Uterus (tissue), 3 donors: ENCODE measurements at regions not wholly inside any gene's neighbourhood (a gene's known extent, or its start where the extent isn't known, plus 50 kb on each side); places are given as distances from the start of the nearest gene placed in this dataset.
A peak's percentile ranks its signal among the peaks of the same experiment; 100 is the strongest.

Experiments
- DNase-seq, 2 donors: peaks; one replicate each; pipeline ENCODE4 v3.0.0-alpha.2; 2019 to 2020
- H3K27ac ChIP-seq, 2 donors: fragments of 200-600 bp; sonication (generic); 1 replicate in 1 of 2; 2 replicates in 1 of 2; pipeline ENCODE4 v1.5.1; 2016 to 2018
- H3K27me3 ChIP-seq, 2 donors: fragments of 200-600 bp; sonication (generic); one replicate each; pipeline ENCODE4 v1.5.1; 2018 to 2019; ENCODE audit warnings: control low read depth in 1 of 2
- H3K36me3 ChIP-seq, 2 donors: fragments of 200-600 bp; sonication (generic); one replicate each; pipeline ENCODE4 v1.5.1; 2019; ENCODE audit warnings: control low read depth in 1 of 2
- H3K4me1 ChIP-seq, 2 donors: fragments of 200-600 bp; sonication (generic); one replicate each; pipeline ENCODE4 v1.5.1; 2018 to 2019; ENCODE audit warnings: control low read depth in 1 of 2
- H3K4me3 ChIP-seq, 2 donors: fragments of 200-600 bp; sonication (generic); 1 replicate in 1 of 2; 2 replicates in 1 of 2; pipeline ENCODE4 v1.5.1; 2018 to 2019; ENCODE audit warnings: mild to moderate bottlenecking in 1 of 2
- H3K9me3 ChIP-seq, 2 donors: fragments of 200-600 bp; sonication (generic); one replicate each; pipeline ENCODE4 v1.5.1; 2019; ENCODE audit warnings: control low read depth in 1 of 2
- POLR2A ChIP-seq, 2 donors: fragments of 450-650 bp; IDR thresholded peaks; one replicate each; pipeline ENCODE4 v1.6.1; 2016; ENCODE audit warnings: antibody characterized with exemption in 2 of 2, mild to moderate bottlenecking in 1 of 2, moderate library complexity in 1 of 2
- intact Hi-C: fragments of 100-400 bp; cut with DNase I; formaldehyde crosslinking; loops from one replicate; pipeline ENCODE4 v1.15.1; 2023; ENCODE audit warnings: low total_unique reads
- TF ChIP-seq, protein P1 (sequence below), 4 experiments: fragments of 200-600 bp in 2 of 4; fragments of 450-650 bp in 2 of 4; sonication (generic) in 2 of 4; IDR thresholded peaks; one replicate each; pipeline ENCODE4 v1.5.1; 2016 to 2019; ENCODE audit warnings: antibody characterized with exemption in 4 of 4, mild to moderate bottlenecking in 2 of 4, moderate library complexity in 1 of 4
- donor health status: DM: yes; HTN: yes; CAD: no.

DNA sequence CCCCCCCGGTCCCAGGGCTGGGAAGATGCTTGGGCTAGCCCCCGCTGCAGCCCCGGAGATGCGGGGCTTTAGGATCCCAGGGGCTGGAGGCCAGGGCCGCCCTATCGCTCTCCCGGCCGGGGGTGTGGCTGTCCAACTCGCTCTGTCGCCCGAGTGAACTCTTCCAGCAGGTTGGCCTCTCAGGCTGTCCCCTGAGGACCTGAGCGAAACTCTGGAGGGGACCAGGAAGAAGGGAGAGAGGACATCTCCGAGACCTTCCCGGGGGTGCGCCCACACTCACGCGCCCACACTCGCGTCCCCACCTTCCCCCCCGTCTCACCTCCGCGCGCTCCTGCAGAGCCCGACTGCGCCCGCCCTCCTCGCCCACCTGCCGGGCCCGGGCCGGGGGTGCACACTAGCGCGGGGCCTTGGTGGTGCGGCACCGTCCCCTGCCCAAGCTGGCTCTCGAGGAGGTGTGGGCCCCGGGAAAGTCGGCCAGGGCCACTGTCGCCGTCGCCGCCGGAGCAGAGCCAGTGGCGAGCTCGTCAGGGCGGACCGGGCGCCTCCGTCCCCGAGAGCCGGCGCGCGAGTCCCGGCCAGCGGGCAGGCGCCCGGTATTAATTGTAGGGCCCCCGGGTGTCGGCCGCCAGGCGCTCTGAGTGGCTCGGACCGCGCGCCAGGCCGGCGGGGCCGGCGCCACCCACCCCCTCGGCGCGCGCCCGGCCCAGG is 101.7 kb upstream of the SVIL start:
- Histone ChIP-seq H3K36me3 (no peaks in the 10 kb centered on the region), H3K9me3 (no peaks in the 10 kb centered on the region), H3K27me3 (no peaks in the 10 kb centered on the region), H3K4me1 (no peaks in the 10 kb centered on the region), H3K27ac (peak overlapping the region; percentile 96 to 99), H3K4me3 (peak overlapping the region; percentile 74)
- peak; percentile 60 to 76 for DNase-seq
- peak; percentile 69 to 86 for TF ChIP-seq POLR2A (IDR thresholded peaks at IDR 0.05)
- TF ChIP-seq, protein P1, sequence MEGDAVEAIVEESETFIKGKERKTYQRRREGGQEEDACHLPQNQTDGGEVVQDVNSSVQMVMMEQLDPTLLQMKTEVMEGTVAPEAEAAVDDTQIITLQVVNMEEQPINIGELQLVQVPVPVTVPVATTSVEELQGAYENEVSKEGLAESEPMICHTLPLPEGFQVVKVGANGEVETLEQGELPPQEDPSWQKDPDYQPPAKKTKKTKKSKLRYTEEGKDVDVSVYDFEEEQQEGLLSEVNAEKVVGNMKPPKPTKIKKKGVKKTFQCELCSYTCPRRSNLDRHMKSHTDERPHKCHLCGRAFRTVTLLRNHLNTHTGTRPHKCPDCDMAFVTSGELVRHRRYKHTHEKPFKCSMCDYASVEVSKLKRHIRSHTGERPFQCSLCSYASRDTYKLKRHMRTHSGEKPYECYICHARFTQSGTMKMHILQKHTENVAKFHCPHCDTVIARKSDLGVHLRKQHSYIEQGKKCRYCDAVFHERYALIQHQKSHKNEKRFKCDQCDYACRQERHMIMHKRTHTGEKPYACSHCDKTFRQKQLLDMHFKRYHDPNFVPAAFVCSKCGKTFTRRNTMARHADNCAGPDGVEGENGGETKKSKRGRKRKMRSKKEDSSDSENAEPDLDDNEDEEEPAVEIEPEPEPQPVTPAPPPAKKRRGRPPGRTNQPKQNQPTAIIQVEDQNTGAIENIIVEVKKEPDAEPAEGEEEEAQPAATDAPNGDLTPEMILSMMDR (IDR thresholded peaks at IDR 0.05) = peak in 2 of 4 experiments; percentile 6 to 57
- intact Hi-C loops = loop anchor here (10.0 kb wide), 1 partner anchor 142 kb away; no protein-coding TSS in a partner anchor

DNA sequence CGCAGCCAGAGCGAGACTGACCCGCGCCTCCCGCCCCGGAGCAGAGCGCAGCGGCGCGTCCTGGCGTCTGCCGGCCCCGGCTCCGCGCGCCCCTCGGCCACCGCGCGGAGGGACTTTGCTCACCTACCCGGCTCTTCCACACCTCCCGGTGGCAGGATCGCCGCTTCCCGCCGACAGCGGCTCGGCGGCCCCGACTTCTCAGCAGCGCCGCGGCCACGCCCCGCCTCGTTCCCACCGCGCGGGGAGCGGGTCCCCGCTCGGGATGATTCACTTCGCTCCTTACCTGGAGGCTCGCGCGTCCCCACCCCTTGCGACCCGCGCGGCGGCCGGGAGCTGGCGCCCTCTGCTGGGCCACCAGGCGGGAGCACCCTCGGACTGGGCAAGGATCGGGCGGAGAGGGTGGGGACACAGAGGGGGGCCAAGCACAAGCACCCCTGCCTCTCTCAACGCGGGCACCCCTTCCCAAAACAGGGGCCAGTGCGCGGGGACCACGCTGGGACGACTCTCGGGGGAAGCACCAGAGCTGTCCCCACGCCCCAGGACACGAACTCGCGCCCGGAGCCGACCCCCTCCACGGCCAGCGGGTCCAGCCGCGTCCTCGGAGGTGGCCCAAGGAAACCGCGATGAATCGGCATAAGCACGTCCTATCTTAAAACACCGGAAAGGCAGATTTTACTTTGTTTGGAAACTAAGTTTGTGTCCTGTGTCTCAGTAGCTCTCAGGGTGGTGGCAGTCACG is 101.0 kb upstream of the SVIL start:
- Histone ChIP-seq H3K27me3 (no peaks in the 10 kb centered on the region), H3K27ac (peak overlapping the region; percentile 96 to 99), H3K36me3 (no peaks in the 10 kb centered on the region), H3K4me1 (no peaks in the 10 kb centered on the region), H3K9me3 (no peaks in the 10 kb centered on the region), H3K4me3 (peak overlapping the region; percentile 74)
- TF ChIP-seq, protein P1 (IDR thresholded peaks at IDR 0.05) = peak; percentile 93 to 98 (median 96)
- TF ChIP-seq POLR2A (IDR thresholded peaks at IDR 0.05) = peak; percentile 79 to 93
- intact Hi-C loops = loop anchor here (10.0 kb wide), 1 partner anchor 141 kb away; no protein-coding TSS in a partner anchor
- DNase-seq = peak; percentile 90 to 92

DNA sequence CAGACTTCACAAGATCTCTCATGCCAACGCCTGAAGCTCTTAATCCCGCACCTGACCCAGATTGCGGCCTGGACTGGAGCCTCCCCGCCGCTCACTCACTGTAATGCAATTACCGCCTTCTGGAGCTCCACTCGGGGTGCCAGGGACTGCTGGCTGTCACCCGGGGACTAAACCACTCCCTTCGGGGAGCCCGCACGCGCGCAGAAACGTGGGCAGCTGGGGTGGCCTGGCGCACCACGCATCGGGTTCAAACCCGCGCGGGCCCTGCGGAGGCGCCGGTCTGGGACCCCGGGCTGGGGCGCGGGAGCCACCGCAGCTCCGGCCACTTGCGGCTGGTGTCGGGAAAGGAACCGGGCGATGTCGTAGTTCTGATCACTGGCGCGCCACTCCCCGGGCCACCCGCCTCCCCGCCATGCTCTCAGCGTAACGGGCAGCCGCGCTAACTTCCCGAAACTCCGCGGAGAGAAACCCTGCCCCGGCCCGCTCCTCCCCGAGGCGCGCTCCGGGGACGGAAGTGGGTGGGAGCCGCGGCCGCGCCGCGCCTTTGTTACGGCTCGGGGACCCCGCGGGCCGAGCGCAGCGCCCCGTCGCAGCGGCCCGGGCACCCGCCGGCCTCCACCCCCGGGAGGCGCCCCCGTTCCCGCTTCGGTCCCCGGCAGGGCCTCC is 100.3 kb upstream of the SVIL start:
- Histone ChIP-seq H3K9me3 (no peaks in the 10 kb centered on the region), H3K27ac (peak overlapping the region; percentile 96 to 99), H3K4me3 (peak overlapping the region; percentile 74), H3K27me3 (no peaks in the 10 kb centered on the region), H3K4me1 (no peaks in the 10 kb centered on the region), H3K36me3 (no peaks in the 10 kb centered on the region)
- TF ChIP-seq POLR2A (IDR thresholded peaks at IDR 0.05) = no peak
- TF ChIP-seq, protein P1 (IDR thresholded peaks at IDR 0.05) = no peak
- intact Hi-C loops = loop anchor here (10.0 kb wide), 1 partner anchor 140 kb away; no protein-coding TSS in a partner anchor
- peak; percentile 58 to 68 for DNase-seq

DNA sequence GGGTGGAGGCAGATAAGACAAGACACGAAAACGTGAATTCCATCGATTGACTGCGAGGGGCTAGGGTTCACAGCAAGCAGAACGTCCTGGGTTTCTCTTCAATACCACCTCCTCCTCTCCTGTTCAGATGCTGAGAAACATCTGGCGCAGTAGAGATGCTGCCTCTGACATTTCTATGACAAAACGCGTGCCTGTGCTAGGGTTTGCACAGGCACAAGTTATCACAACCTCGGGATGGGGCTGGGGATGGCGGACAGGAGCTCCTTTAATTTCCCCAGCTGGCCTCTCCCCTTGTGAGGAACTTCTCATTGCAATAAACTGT is 99.8 kb upstream of the SVIL start:
- peak overlapping the region; percentile 74 for H3K4me3 ChIP-seq
- TF ChIP-seq, protein P1 (IDR thresholded peaks at IDR 0.05) = no peak
- TF ChIP-seq POLR2A (IDR thresholded peaks at IDR 0.05) = no peak
- H3K36me3 ChIP-seq = no peaks in the 10 kb centered on the region
- intact Hi-C loops = loop anchor here (10.0 kb wide), 1 partner anchor 140 kb away; no protein-coding TSS in a partner anchor
- no peaks in the 10 kb centered on the region for H3K4me1 ChIP-seq
- H3K27ac ChIP-seq = peak overlapping the region; percentile 96 to 99
- H3K9me3 ChIP-seq = no peaks in the 10 kb centered on the region
- H3K27me3 ChIP-seq = no peaks in the 10 kb centered on the region
- DNase-seq = peak in 1 of 2 donors; percentile 46
